Esophagus squamous epithelium (tissue), 4 donors: ENCODE measurements at regions not wholly inside any gene's neighbourhood (a gene's known extent, or its start where the extent isn't known, plus 50 kb on each side); places are given as distances from the start of the nearest gene placed in this dataset.

Experiments used
- POLR2A ChIP-seq, 4 donors: fragments of 450-650 bp; IDR thresholded peaks; one replicate each; pipeline ENCODE4 v1.6.1; 2017; ENCODE audit warnings: antibody characterized with exemption in 4 of 4, mild to moderate bottlenecking in 4 of 4, moderate library complexity in 3 of 4
- TF ChIP-seq, protein P1 (sequence below), 6 experiments: fragments of 450-650 bp in 4 of 6; fragments of 200-600 bp in 2 of 6; sonication (generic) in 2 of 6; IDR thresholded peaks; one replicate each; pipeline ENCODE4 v1.5.1; 2016 to 2019; ENCODE audit warnings: antibody characterized with exemption in 6 of 6, mild to moderate bottlenecking in 4 of 6, moderate library complexity in 4 of 6

DNA sequence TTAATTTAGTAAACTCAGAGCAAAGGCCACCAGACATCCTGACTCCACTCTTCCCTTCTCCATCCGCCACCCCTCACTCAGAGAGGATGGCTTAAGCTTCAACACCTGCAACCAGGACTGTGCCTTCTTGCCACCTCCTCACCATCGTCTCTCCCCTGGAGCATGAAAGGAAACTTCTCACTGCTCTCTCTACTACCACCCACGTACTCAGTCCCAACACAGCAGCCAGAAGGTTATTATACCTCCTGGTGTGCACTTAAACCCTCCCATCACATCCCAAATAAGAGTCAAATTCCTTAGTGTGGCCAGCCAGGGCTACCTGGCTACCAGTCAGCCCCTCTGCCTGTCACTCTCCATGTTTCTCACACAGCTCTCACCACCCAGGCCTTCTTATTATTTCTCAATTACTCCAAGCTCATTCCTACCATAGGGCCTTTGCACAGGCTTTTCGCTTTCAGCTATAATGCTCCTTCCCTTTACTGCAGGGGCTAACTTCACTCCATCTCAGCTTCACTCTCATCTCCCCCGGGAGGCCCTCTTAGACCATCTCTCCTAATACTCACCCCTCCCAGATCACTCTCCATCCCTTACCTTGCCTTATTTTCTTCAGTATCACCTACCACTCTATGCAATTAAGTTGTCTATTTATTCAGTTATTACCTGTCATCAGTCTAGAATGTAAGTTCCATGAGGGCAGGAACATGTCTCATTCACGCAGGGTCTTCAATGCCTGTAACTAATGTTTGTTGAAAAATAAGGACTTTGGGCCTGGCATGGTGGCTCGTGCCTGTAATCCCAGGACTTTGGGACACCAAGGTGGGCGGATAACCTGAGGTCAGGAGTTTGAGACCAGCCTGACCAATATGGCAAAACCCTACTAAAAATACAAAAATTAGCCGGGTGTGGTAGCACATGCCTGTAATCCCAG, 137.5 kb downstream of the TOMM20 start:
- TF ChIP-seq, protein P1, sequence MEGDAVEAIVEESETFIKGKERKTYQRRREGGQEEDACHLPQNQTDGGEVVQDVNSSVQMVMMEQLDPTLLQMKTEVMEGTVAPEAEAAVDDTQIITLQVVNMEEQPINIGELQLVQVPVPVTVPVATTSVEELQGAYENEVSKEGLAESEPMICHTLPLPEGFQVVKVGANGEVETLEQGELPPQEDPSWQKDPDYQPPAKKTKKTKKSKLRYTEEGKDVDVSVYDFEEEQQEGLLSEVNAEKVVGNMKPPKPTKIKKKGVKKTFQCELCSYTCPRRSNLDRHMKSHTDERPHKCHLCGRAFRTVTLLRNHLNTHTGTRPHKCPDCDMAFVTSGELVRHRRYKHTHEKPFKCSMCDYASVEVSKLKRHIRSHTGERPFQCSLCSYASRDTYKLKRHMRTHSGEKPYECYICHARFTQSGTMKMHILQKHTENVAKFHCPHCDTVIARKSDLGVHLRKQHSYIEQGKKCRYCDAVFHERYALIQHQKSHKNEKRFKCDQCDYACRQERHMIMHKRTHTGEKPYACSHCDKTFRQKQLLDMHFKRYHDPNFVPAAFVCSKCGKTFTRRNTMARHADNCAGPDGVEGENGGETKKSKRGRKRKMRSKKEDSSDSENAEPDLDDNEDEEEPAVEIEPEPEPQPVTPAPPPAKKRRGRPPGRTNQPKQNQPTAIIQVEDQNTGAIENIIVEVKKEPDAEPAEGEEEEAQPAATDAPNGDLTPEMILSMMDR (IDR thresholded peaks at IDR 0.05), result no peak
- TF ChIP-seq POLR2A (IDR thresholded peaks at IDR 0.05), result no peak
